Fibroblast of lung (primary cell): ENCODE measurements at regions not wholly inside any gene's neighbourhood (a gene's known extent, or its start where the extent isn't known, plus 50 kb on each side); places are given as distances from the start of the nearest gene placed in this dataset.

ENCODE experiments used
- CTCF ChIP-seq, 2 donors: IDR thresholded peaks in 1 of 2; conservative IDR thresholded peaks in 1 of 2; 1 replicate in 1 of 2; 2 replicates in 1 of 2; pipeline ENCODE4 v1.5.1; 2011 to 2012; ENCODE audit warnings: low read length in 2 of 2, control low read depth in 1 of 2, inconsistent platforms in 1 of 2, low read depth in 1 of 2, mild to moderate bottlenecking in 1 of 2
- EZH2 ChIP-seq: IDR thresholded peaks from 2 replicates; pipeline ENCODE4 v1.5.1; 2012; ENCODE audit warnings: low read length, control low read depth, mild to moderate bottlenecking; ENCODE audit errors: missing control alignments

GRCh38 chr6:18564775-18565174 lies 177.6 kb downstream of the RNF144B start:
- TF ChIP-seq CTCF (conservative IDR thresholded peaks at IDR 0.05 in 1 of 2, IDR thresholded peaks at IDR 0.05 in 1 of 2; ENCODE audit: low read depth in 1 of 2, low read length in 2 of 2) (no peak), EZH2 (no peak)
